ENCODE measurements at regions not wholly inside any gene's neighbourhood (a gene's known extent, or its start where the extent isn't known, plus 50 kb on each side); places are given as distances from the start of the nearest gene placed in this dataset.
"Not testable (repeated sequence)": the region's sequence is repeated elsewhere in the genome, so short reads cannot be mapped to it uniquely, and the experiment has no call there.

- TF ChIP-seq, protein P1, sequence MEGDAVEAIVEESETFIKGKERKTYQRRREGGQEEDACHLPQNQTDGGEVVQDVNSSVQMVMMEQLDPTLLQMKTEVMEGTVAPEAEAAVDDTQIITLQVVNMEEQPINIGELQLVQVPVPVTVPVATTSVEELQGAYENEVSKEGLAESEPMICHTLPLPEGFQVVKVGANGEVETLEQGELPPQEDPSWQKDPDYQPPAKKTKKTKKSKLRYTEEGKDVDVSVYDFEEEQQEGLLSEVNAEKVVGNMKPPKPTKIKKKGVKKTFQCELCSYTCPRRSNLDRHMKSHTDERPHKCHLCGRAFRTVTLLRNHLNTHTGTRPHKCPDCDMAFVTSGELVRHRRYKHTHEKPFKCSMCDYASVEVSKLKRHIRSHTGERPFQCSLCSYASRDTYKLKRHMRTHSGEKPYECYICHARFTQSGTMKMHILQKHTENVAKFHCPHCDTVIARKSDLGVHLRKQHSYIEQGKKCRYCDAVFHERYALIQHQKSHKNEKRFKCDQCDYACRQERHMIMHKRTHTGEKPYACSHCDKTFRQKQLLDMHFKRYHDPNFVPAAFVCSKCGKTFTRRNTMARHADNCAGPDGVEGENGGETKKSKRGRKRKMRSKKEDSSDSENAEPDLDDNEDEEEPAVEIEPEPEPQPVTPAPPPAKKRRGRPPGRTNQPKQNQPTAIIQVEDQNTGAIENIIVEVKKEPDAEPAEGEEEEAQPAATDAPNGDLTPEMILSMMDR (IDR thresholded peaks at IDR 0.05) = no peak
- DNase-seq (ENCODE audit: low spot score) = no peak
- ATAC-seq (ENCODE audit: low FRiP score) = peak; percentile 78
These were observed 257.2 kb downstream of the PTGER3 start for GRCh38 chr1:70790232-70790923.

GRCh38 chr1:70795064-70795463, 252.6 kb downstream of the PTGER3 start:
- DNase-seq (ENCODE audit: low spot score); ATAC-seq (ENCODE audit: low FRiP score): not testable (repeated sequence)

DNA sequence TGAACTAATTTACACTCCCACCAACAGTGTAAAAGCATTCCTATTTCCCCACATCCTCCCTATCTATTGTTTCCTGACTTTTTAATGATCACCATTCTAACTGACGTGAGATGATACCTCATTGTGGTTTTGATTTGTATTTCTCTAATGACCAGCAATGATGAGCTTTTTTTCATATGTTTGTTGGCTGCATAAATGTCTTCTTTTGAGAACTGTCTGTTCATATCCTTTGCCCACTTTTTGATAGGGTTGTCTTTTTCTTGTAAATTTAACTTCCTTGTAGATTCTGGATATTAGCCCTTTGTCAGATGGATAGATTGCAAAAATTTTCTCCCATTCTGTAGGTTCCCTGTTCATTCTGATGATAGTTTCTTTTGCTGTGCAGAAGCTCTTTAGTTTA, 251.3 kb downstream of the PTGER3 start:
- not testable (repeated sequence) for ATAC-seq (ENCODE audit: low FRiP score); DNase-seq (ENCODE audit: low spot score)

DNA sequence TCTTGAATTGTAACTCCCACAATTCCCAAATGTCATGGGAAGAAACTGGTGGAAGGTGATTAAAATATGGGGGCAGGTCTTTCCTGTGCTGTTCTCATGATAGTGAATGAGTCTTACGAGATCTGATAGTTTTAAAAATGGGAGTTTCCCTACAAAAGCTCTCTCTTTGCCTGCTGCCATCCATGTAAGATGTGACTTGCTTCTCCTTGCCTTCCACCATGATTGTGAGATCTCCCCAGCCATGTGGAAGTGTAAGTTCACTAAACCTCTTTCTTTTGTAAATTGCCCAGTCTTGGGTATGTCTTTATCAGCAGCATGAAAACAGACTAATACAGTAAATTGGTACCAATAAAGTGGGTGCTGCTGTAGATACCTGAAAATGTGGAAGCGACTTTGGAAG, 245.0 kb downstream of the PTGER3 start:
- not testable (repeated sequence) for DNase-seq (ENCODE audit: low spot score); ATAC-seq (ENCODE audit: low FRiP score)

DNA sequence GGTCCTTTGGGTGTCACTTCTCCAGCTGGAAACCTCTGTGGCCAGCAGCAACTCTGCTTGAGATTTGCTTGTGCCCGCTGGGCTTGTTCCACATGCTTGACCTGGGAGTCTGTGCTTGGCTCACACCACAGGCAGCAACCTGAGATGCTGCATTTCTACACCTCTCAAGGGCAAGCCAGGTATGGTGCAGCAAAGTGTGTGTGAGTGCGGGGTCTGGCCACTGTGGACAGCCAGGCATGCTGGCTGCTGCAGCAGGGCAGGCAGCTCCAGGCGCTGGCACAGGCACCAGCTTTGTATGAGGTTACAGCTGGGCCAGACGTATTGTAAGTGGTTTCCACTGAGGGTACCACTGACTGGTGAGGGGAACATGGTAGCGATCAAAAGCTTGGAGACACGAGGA, 242.0 kb downstream of the PTGER3 start:
- ATAC-seq (ENCODE audit: low FRiP score) = no peak
- no peak for DNase-seq (ENCODE audit: low spot score)
- TF ChIP-seq, protein P1 (IDR thresholded peaks at IDR 0.05) = no peak

- ATAC-seq (ENCODE audit: low FRiP score) = no peak
- no peak for DNase-seq (ENCODE audit: low spot score)
- TF ChIP-seq, protein P1 (IDR thresholded peaks at IDR 0.05) = no peak
These were observed 240.4 kb downstream of the PTGER3 start for GRCh38 chr1:70807088-70807664.

GRCh38 chr1:70809069-70809468, 238.5 kb downstream of the PTGER3 start:
- TF ChIP-seq, protein P1 (IDR thresholded peaks at IDR 0.05) = no peak
- ATAC-seq (ENCODE audit: low FRiP score) (no peak), DNase-seq (ENCODE audit: low spot score) (no peak)

GRCh38 chr1:70811815-70812214, 235.8 kb downstream of the PTGER3 start:
- DNase-seq (ENCODE audit: low spot score) (no peak), ATAC-seq (ENCODE audit: low FRiP score) (no peak)
- TF ChIP-seq, protein P1 (IDR thresholded peaks at IDR 0.05) = no peak
